Heart left ventricle (tissue), 16 donors: ENCODE measurements at regions not wholly inside any gene's neighbourhood (a gene's known extent, or its start where the extent isn't known, plus 50 kb on each side); places are given as distances from the start of the nearest gene placed in this dataset.
"Not testable (repeated sequence)": the region's sequence is repeated elsewhere in the genome, so short reads cannot be mapped to it uniquely, and the experiment has no call there.

Source experiments
- ATAC-seq, 4 donors: fragments of 200-7000 bp; cut with Tn5 transposase; one replicate each; pipeline ENCODE4 v1.9.1; 2020 to 2022; ENCODE audit warnings: moderate library complexity in 4 of 4, mild to moderate bottlenecking in 3 of 4, moderate number of reproducible peaks in 1 of 4
- DNase-seq, 5 donors: peaks; one replicate each; pipeline ENCODE4 v3.0.0-alpha.2; 2020
- H3K27ac ChIP-seq, 12 donors: fragments of 200-600 bp; sonication (generic) in 4 of 12; one replicate each; pipeline versions ENCODE4 v1.5.0 to v1.8.0; 2016 to 2022; ENCODE audit warnings: mild to moderate bottlenecking in 2 of 12
- H3K27me3 ChIP-seq, 9 donors: fragments of 200-600 bp; sonication (generic) in 2 of 9; one replicate each; pipeline versions ENCODE4 v1.5.1 to v1.8.0; 2016 to 2022; ENCODE audit warnings: mild to moderate bottlenecking in 3 of 9
- H3K36me3 ChIP-seq, 9 donors: fragments of 200-600 bp; sonication (generic) in 2 of 9; one replicate each; pipeline versions ENCODE4 v1.5.0 to v1.8.0; 2018 to 2022; ENCODE audit warnings: mild to moderate bottlenecking in 2 of 9
- H3K4me1 ChIP-seq, 12 donors: fragments of 200-600 bp; sonication (generic) in 4 of 12; one replicate each; pipeline versions ENCODE4 v1.5.0 to v1.8.0; 2016 to 2022; ENCODE audit warnings: mild to moderate bottlenecking in 3 of 12
- H3K4me3 ChIP-seq, 12 donors: fragments of 200-600 bp; sonication (generic) in 4 of 12; one replicate each; pipeline versions ENCODE4 v1.5.0 to v1.8.0; 2017 to 2022; ENCODE audit warnings: mild to moderate bottlenecking in 9 of 12, moderate library complexity in 4 of 12
- H3K9me3 ChIP-seq, 12 donors: fragments of 200-600 bp; sonication (generic) in 4 of 12; one replicate each; pipeline versions ENCODE4 v1.5.0 to v1.8.0; 2016 to 2022; ENCODE audit warnings: mild to moderate bottlenecking in 1 of 12
- POLR2A ChIP-seq, 2 donors: fragments of 450-650 bp; IDR thresholded peaks; one replicate each; pipeline ENCODE4 v1.6.1; 2017; ENCODE audit warnings: antibody characterized with exemption in 2 of 2, mild to moderate bottlenecking in 2 of 2, moderate library complexity in 2 of 2
- WGBS, 4 donors: extraction: QIAGEN DNeasy Blood & Tissue Kit in 2 of 4; methylation state at CpG; one replicate each; pipeline versions ENCODE4 v1.1.5 to v1.1.7; 2013 to 2018; 5-methylcytosine and 5-hydroxymethylcytosine counted together
- intact Hi-C, 10 donors: fragments of 100-400 bp; cut with DNase I; formaldehyde crosslinking; loops; one replicate each; pipeline versions ENCODE4 v1.11.1 to v1.14.2; 2022
- TF ChIP-seq, protein P1 (sequence below), 12 donors: fragments of 200-600 bp; sonication (generic) in 4 of 12; IDR thresholded peaks; one replicate each; pipeline versions ENCODE4 v1.5.0 to v1.8.0; 2018 to 2022; ENCODE audit warnings: antibody characterized with exemption in 12 of 12, mild to moderate bottlenecking in 5 of 12
- donor health status: ischemic (EF 13 %, LVEDD 7.1; RV severe dilation, severe dysfunction).
- donor health status: healthy with polysubstance abuse.
- donor health status: DM: no; HTN: yes; CAD: no.
- donor health status: DM: no; HTN: no; CAD: no.
- donor health status: ischemic (EF 25% LVEDD 6.9; RV normal size, moderate dysfunction).
- donor health status: ischemic (EF 25% LVEDD 5.7; RV mildly dilated, moderate dysfunction).
- donor health status: healthy.
- donor health status: DM: yes; HTN: yes; CAD: no.
- donor health status: ischemic (EF 35%, LVEDD 5.7; RV mildly dilated, moderate dysfunction).
- donor health status: nonischemic (EF 11% LVEDD 7.7; RV severe dilation, severe dysfunction).
- donor health status: DM: yes; HTN: yes; CAD: no.
- donor health status: PGD.
- donor health status: ischemic (EF 29% LVEDD 5.4; RV normal size, mild dysfunction).
- donor health status: nonischemic (EF 23%, LVEDD 6.1; RV moderate dilation, normal function).

DNA sequence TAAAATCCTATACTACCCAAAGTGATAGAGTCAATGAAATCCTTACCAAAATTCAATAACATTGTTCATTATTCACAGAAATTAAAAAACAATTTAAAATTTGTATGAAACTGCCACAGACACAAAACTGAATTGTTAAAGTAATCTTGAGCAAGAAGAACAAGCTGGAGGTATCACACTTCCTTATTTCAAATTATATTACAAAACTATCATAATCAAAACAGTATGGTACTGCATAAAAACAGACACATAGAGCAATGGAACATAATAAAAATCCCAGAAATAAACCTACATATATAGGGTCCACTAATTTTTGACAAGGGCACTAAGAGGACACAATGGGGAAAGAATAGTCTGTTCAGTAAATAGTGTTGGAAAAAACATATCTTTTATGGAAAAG lies 316.2 kb downstream of the PTPRC start:
- TF ChIP-seq, protein P1, sequence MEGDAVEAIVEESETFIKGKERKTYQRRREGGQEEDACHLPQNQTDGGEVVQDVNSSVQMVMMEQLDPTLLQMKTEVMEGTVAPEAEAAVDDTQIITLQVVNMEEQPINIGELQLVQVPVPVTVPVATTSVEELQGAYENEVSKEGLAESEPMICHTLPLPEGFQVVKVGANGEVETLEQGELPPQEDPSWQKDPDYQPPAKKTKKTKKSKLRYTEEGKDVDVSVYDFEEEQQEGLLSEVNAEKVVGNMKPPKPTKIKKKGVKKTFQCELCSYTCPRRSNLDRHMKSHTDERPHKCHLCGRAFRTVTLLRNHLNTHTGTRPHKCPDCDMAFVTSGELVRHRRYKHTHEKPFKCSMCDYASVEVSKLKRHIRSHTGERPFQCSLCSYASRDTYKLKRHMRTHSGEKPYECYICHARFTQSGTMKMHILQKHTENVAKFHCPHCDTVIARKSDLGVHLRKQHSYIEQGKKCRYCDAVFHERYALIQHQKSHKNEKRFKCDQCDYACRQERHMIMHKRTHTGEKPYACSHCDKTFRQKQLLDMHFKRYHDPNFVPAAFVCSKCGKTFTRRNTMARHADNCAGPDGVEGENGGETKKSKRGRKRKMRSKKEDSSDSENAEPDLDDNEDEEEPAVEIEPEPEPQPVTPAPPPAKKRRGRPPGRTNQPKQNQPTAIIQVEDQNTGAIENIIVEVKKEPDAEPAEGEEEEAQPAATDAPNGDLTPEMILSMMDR (IDR thresholded peaks at IDR 0.05): no peak
- no peak for TF ChIP-seq POLR2A (IDR thresholded peaks at IDR 0.05)
- Histone ChIP-seq H3K4me3 (no peak overlapping the region), H3K4me1 (no peaks in the 10 kb centered on the region), H3K9me3 (peaks cover 0 to 19% (median 4%) of the 10 kb centered on the region in 12 donors), H3K36me3 (no peaks in the 10 kb centered on the region), H3K27me3 (no peaks in the 10 kb centered on the region), H3K27ac (no peak overlapping the region)
- DNase-seq (no peak), ATAC-seq (no peak)
- intact Hi-C loops: no loop called here

- no peak for ATAC-seq
- Histone ChIP-seq H3K27me3 (no peaks in the 10 kb centered on the region), H3K36me3 (no peaks in the 10 kb centered on the region), H3K4me3 (no peak overlapping the region), H3K27ac (no peak overlapping the region), H3K9me3 (peaks cover 0 to 23% (median 4%) of the 10 kb centered on the region in 12 donors), H3K4me1 (no peaks in the 10 kb centered on the region)
- intact Hi-C loops: no loop called here
- TF ChIP-seq, protein P1 (IDR thresholded peaks at IDR 0.05): no peak
- TF ChIP-seq POLR2A (IDR thresholded peaks at IDR 0.05): no peak
- DNase-seq: no peak
- 65 to 92% (median 81%) methylated on average over 1 of the region's 1 CpG for WGBS, 4 donors
Measured at GRCh38 chr1:198957044-198957443, 318.2 kb downstream of the PTPRC start.

GRCh38 chr1:198959032-198959431 lies 320.2 kb downstream of the PTPRC start:
- H3K27me3 ChIP-seq: no peaks in the 10 kb centered on the region
- H3K9me3 ChIP-seq: peaks cover 0 to 28% (median 6%) of the 10 kb centered on the region in 12 donors
- no peak overlapping the region for H3K4me3 ChIP-seq
- ATAC-seq (no peak), DNase-seq (no peak)
- WGBS, 4 donors: 90 to 97% (median 93%) methylated on average over 3 of the region's 3 CpGs
- H3K4me1 ChIP-seq: no peaks in the 10 kb centered on the region
- H3K36me3 ChIP-seq: no peaks in the 10 kb centered on the region
- no peak for TF ChIP-seq POLR2A (IDR thresholded peaks at IDR 0.05)
- TF ChIP-seq, protein P1 (IDR thresholded peaks at IDR 0.05): no peak
- intact Hi-C loops: no loop called here
- no peak overlapping the region for H3K27ac ChIP-seq

- Histone ChIP-seq H3K4me3 (no peak overlapping the region), H3K27ac (no peak overlapping the region), H3K36me3 (no peaks in the 10 kb centered on the region), H3K27me3 (no peaks in the 10 kb centered on the region), H3K4me1 (no peaks in the 10 kb centered on the region), H3K9me3 (peaks cover 0 to 24% (median 6%) of the 10 kb centered on the region in 12 donors)
- ATAC-seq (no peak), DNase-seq (no peak)
- 73 to 84% (median 79%) methylated on average over 2 of the region's 2 CpGs for WGBS, 4 donors
- no peak for TF ChIP-seq POLR2A (IDR thresholded peaks at IDR 0.05)
- TF ChIP-seq, protein P1 (IDR thresholded peaks at IDR 0.05): no peak
- intact Hi-C loops: no loop called here
Measured at GRCh38 chr1:198959676-198960075, 320.8 kb downstream of the PTPRC start.

DNA sequence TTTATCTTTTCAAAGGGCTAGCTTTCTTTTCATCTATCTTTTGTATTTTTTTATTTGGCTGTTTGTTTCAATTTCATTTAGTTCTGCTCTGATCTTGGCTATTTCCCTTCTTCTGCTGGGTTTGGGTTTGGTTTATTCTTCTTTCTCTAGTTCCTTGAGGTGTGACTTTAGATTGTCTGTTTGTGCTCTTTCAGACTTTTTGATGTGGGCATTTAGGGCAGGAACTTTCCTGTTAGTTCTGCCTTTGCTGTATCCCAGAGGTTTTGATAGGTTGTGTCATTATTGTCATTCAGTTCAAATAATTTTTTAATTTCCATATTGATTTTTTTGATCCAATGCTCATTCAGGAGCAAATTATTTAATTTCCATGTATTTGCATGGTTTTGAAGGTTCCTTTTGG lies 325.0 kb downstream of the PTPRC start:
- H3K27ac ChIP-seq, H3K4me3 ChIP-seq, intact Hi-C loops, H3K4me1 ChIP-seq, H3K27me3 ChIP-seq, H3K36me3 ChIP-seq, DNase-seq, ATAC-seq: not testable (repeated sequence)
- H3K9me3 ChIP-seq: peaks cover 0 to 17% (median 0%) of the 10 kb centered on the region in 12 donors
